Erythroblast (primary cell): ENCODE measurements at regions not wholly inside any gene's neighbourhood (a gene's known extent, or its start where the extent isn't known, plus 50 kb on each side); places are given as distances from the start of the nearest gene placed in this dataset.

Source experiments
- GATA1 ChIP-seq: IDR thresholded peaks from 2 replicates; pipeline ENCODE4 v1.6.1; 2011; ENCODE audit warnings: low read depth, mild to moderate bottlenecking, control low read depth, low read length, moderate library complexity
- POLR2A ChIP-seq: IDR thresholded peaks from 2 replicates; pipeline ENCODE4 v1.6.1; 2011; ENCODE audit warnings: mild to moderate bottlenecking, low read length

DNA sequence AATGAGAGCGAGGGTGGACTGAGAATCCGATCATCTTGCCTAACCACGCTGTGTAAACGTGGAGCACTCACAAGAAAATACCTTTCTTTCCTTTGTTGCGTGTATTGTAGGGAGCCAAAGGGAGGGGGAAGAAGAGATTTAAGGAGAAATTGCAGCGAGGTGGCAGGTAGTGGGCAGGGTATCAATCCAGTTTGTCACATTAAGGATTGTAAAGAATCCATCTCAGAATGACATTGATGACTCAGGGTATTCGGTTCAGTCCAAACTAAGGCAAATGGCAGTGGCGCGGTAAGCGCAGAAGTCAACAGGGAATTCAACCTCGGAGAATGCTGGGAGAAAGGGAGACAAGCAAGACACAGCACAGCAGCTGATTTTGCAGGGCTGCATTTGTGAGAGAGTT lies 146.2 kb downstream of the ID4 start:
- no peak for TF ChIP-seq POLR2A
- TF ChIP-seq GATA1: no peak
